Right kidney (tissue), 1 donor: ENCODE measurements at regions not wholly inside any gene's neighbourhood (a gene's known extent, or its start where the extent isn't known, plus 50 kb on each side); places are given as distances from the start of the nearest gene placed in this dataset.
A peak's percentile ranks its signal among the peaks of the same experiment; 100 is the strongest.
"Not testable (repeated sequence)": the region's sequence is repeated elsewhere in the genome, so short reads cannot be mapped to it uniquely, and the experiment has no call there.

Experiments
- DNase-seq: peaks from one replicate; pipeline ENCODE4 v3.0.0-alpha.2; 2016

GRCh38 chr3:835096-835495 lies 257.7 kb upstream of the CNTN6 start:
- DNase-seq = no peak

GRCh38 chr3:839981-840380 lies 252.8 kb upstream of the CNTN6 start:
- DNase-seq = no peak

GRCh38 chr3:851098-851790 lies 241.6 kb upstream of the CNTN6 start:
- no peak for DNase-seq

- DNase-seq = no peak
Observed at GRCh38 chr3:852033-852432, 240.8 kb upstream of the CNTN6 start.

GRCh38 chr3:853489-853888 lies 239.3 kb upstream of the CNTN6 start:
- no peak for DNase-seq

GRCh38 chr3:859135-859534 lies 233.7 kb upstream of the CNTN6 start:
- DNase-seq = no peak

GRCh38 chr3:861721-862120 lies 231.1 kb upstream of the CNTN6 start:
- DNase-seq = no peak

- DNase-seq = no peak
Observed at GRCh38 chr3:869269-869668, 223.6 kb upstream of the CNTN6 start.

- no peak for DNase-seq
Observed at GRCh38 chr3:869734-870133, 223.1 kb upstream of the CNTN6 start.

GRCh38 chr3:871651-872050 lies 221.2 kb upstream of the CNTN6 start:
- DNase-seq = no peak

- DNase-seq = no peak
Observed at GRCh38 chr3:877001-877400, 215.8 kb upstream of the CNTN6 start.

GRCh38 chr3:878746-879145 lies 214.1 kb upstream of the CNTN6 start:
- DNase-seq = no peak

- no peak for DNase-seq
Observed at GRCh38 chr3:880371-880770, 212.5 kb upstream of the CNTN6 start.

- DNase-seq = no peak
Observed at GRCh38 chr3:882533-882932, 210.3 kb upstream of the CNTN6 start.

GRCh38 chr3:901953-902778 lies 190.7 kb upstream of the CNTN6 start:
- DNase-seq = no peak

- DNase-seq = no peak
Observed at GRCh38 chr3:905217-905616, 187.6 kb upstream of the CNTN6 start.

GRCh38 chr3:906739-907138 lies 186.1 kb upstream of the CNTN6 start:
- DNase-seq = no peak

GRCh38 chr3:908839-909238 lies 184.0 kb upstream of the CNTN6 start:
- peak; percentile 5 for DNase-seq

- DNase-seq = not testable (repeated sequence)
Observed at GRCh38 chr3:912717-913116, 180.1 kb upstream of the CNTN6 start.

- no peak for DNase-seq
Observed at GRCh38 chr3:923161-923910, 169.5 kb upstream of the CNTN6 start.

GRCh38 chr3:930866-931265 lies 162.0 kb upstream of the CNTN6 start:
- DNase-seq = no peak

GRCh38 chr3:933326-933725 lies 159.5 kb upstream of the CNTN6 start:
- no peak for DNase-seq

GRCh38 chr3:944786-945185 lies 148.0 kb upstream of the CNTN6 start:
- no peak for DNase-seq
